ENCODE measurements at regions not wholly inside any gene's neighbourhood (a gene's known extent, or its start where the extent isn't known, plus 50 kb on each side); places are given as distances from the start of the nearest gene placed in this dataset.
"Not testable (repeated sequence)": the region's sequence is repeated elsewhere in the genome, so short reads cannot be mapped to it uniquely, and the experiment has no call there.

DNA sequence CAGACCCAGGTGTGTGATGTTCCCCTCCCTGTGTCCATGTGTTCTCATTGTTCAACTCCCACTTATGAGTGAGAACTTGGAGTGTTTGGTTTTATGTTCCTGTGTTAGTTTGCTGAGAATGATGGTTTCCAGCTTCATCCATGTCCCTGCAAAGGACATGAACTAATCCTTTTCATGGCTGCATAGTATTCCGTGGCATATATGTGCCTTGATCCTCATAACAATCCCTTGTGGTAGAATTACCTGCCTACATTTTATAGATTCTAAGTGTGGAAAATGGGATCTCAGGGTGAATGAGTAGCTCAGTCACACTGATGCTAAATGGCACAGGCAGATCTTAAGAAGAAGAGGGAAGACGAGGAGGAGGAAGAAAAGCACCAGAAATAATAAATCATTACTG lies 202.7 kb downstream of the ALDH8A1 start:
- TF ChIP-seq POLR2A (IDR thresholded peaks at IDR 0.05), result not testable (repeated sequence)
- TF ChIP-seq, protein P1, sequence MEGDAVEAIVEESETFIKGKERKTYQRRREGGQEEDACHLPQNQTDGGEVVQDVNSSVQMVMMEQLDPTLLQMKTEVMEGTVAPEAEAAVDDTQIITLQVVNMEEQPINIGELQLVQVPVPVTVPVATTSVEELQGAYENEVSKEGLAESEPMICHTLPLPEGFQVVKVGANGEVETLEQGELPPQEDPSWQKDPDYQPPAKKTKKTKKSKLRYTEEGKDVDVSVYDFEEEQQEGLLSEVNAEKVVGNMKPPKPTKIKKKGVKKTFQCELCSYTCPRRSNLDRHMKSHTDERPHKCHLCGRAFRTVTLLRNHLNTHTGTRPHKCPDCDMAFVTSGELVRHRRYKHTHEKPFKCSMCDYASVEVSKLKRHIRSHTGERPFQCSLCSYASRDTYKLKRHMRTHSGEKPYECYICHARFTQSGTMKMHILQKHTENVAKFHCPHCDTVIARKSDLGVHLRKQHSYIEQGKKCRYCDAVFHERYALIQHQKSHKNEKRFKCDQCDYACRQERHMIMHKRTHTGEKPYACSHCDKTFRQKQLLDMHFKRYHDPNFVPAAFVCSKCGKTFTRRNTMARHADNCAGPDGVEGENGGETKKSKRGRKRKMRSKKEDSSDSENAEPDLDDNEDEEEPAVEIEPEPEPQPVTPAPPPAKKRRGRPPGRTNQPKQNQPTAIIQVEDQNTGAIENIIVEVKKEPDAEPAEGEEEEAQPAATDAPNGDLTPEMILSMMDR (IDR thresholded peaks at IDR 0.05), result not testable (repeated sequence)
